GM19324 (cell line): ENCODE measurements at regions not wholly inside any gene's neighbourhood (a gene's known extent, or its start where the extent isn't known, plus 50 kb on each side); places are given as distances from the start of the nearest gene placed in this dataset.
"Not testable (repeated sequence)": the region's sequence is repeated elsewhere in the genome, so short reads cannot be mapped to it uniquely, and the experiment has no call there.

Experiments used
- ATAC-seq: cut with Tn5 transposase; IDR thresholded peaks from one replicate; pipeline ENCODE4 v1.9.1; 2021; ENCODE audit warnings: mild to moderate bottlenecking, moderate library complexity; ENCODE audit not compliant: unreplicated experiment, low FRiP score

GRCh38 chr21:17269760-17270159 is 243.1 kb upstream of the CXADR start:
- no peak for ATAC-seq

GRCh38 chr21:17270229-17270628 is 242.6 kb upstream of the CXADR start:
- no peak for ATAC-seq

DNA sequence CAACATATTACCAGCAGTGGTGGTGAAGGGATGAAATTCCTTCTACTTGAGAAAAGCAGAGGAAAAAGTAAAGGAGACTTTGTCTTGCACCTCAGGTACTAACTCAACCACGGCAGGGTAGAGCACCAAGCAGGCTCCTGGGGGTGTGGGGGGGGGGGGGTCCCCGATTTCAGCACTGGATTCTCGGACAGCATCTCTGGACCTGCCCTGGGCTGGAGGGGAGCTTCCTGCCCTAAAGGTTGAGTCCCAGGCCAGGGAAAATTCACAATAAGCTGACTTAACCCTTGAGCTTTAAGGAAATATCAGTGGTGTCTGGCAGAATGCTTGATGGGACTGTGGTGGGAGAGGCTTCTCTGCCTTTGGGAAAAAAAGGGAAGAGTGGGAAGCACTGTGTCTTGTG is 233.2 kb upstream of the CXADR start:
- ATAC-seq: no peak

- not testable (repeated sequence) for ATAC-seq
Observed at GRCh38 chr21:17293016-17293562, 219.8 kb upstream of the CXADR start.

- no peak for ATAC-seq
Observed at GRCh38 chr21:17295997-17296396, 216.8 kb upstream of the CXADR start.

- not testable (repeated sequence) for ATAC-seq
Observed at GRCh38 chr21:17299576-17299975, 213.3 kb upstream of the CXADR start.

DNA sequence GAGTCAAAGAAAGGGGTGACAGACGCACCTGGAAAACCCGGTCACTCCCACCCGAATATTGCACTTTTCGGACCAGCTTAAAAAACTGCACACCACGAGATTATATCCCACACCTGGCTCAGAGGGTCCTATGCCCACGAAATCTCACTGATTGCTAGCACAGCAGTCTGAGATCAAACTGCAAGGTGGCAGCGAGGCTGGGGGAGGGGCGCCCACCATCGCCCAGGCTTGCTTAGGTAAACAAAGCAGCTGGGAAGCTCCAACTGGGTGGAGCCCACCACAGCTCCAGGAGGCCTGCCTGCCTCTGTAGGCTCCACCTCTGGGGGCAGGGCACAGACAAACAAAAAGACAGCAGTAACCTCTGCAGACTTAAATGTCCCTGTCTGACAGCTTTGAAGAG is 185.1 kb upstream of the CXADR start:
- not testable (repeated sequence) for ATAC-seq

DNA sequence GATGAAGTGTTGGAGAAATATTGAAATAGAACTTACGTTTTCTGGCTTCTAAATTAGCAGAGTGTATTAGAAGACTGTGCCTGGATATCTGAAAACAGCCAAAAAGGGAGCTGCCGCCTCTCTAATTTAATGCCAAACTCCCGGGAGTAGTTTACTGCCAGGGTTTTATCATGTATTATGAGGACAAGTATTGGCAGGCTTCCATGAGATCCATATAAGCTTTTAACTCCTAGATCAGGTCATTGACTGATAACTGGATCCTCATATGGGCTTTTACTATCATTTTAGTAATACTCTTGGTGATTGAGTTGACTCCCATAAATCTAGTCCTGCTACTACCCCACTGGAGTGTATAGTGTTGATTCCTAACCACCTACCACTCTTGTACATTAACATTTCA is 178.4 kb upstream of the CXADR start:
- no peak for ATAC-seq

- no peak for ATAC-seq
Observed at GRCh38 chr21:17340081-17340480, 172.8 kb upstream of the CXADR start.

- ATAC-seq: no peak
Observed at GRCh38 chr21:17343055-17343454, 169.8 kb upstream of the CXADR start.

- no peak for ATAC-seq
Observed at GRCh38 chr21:17348357-17348756, 164.5 kb upstream of the CXADR start.

DNA sequence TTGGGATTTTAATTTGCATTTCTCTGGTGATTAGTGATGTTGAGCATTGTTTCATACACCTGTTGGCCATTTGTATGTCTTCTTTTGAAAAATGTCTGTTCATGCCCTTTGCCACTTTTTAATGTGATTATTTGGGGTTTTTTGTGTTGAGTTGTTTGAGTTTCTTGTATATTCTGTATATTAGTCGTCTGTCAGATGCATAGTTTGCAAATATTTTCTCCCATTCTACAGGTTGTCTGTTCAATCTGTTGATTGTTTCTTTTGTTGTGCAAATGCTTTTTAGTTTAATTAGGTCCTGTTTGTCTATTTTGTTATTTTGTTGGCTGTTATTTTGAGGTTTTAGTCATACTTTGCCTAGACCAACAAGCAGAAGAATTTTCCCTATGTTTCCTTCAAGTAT is 164.0 kb upstream of the CXADR start:
- ATAC-seq: no peak

GRCh38 chr21:17351766-17352165 is 161.1 kb upstream of the CXADR start:
- ATAC-seq: no peak

GRCh38 chr21:17352996-17353655 is 159.7 kb upstream of the CXADR start:
- ATAC-seq: no peak

DNA sequence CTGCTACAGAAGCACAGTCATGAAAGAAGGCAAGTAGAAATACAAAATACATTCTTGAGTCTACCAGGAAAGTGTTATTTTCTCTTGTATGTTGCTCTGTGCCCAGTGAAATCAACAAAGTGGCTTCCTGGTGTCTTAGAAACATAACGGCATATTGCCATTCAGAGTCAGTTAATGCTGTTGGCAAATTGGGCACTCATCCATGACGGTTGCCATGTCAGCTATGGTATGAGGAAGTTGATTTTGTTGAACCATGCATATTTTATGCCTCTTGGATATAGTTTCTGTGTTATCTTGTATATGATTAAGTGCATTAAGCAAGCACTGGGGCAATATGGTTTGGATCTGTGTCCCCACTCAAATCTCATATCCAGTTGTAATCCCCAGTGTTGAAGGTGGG is 153.1 kb upstream of the CXADR start:
- ATAC-seq: no peak

DNA sequence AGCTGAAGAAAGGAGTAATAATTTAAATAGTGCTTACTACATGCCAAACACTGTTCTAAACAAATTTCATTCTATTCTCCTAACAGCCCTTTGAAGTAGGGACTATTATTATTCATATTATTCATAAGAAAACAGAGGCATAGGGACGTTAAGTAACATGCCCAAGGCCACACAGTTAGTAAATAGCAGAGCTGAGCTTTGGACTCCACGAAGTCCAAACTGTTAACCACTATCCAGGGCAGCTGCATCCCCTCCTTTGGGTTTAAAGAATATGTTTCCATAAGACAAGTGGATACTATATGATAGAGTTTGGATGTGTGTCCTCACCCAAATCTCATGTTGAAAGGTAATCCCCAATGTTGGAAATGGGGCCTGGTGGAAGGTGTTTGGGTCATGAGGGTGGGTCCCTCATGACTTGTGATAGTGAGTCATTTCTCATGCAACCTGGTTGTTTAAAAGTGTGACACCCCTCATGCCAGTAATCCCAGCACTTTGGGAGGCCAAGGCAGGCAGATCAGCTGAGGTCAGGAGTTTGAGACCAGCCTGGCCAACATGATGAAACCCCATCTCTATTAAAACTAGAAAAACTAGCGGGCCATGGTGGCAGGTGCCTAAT is 144.0 kb upstream of the CXADR start:
- ATAC-seq: no peak

DNA sequence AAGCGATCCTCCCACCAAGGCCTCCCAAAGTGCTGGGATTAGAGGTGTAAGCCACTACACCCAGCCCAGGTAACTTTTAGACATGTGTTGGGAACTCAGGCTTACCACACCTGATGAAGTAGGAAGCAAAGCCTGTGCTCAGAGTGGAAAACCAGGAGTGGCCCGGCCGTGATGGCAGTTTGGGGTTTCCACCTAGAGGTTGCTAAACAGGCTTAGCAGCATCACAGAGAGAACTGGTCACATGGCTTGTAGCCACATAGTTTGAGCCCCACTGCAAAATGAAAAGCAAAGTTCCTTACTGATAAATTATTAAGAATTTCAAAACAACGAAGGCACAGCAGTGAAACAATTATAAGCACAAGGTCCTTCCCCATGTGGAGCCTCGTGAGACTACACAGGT is 142.6 kb upstream of the CXADR start:
- ATAC-seq: no peak

- no peak for ATAC-seq
Observed at GRCh38 chr21:17370916-17371315, 141.9 kb upstream of the CXADR start.

DNA sequence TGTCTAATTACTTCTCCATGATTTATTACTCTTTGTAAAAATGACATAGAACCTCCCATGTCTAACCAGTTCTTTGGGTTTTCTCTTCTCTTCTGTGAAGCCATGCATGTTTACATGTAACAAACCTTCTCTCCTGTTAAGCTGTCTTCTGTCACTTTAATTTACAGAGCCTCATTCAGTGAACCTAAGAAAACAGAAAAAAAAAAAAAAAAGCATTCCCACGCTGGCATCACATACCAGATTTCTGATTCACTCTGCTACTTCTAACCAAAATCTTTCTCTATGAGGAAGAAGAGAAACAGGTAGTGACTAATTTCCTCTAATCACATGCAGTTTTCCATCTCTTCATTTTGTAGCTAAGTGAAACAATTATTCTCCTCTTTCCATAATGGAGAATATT is 141.4 kb upstream of the CXADR start:
- no peak for ATAC-seq

- ATAC-seq: no peak
Observed at GRCh38 chr21:17372200-17372599, 140.6 kb upstream of the CXADR start.

- no peak for ATAC-seq
Observed at GRCh38 chr21:17386498-17386897, 126.3 kb upstream of the CXADR start.

- peak; percentile 63 for ATAC-seq
Observed at GRCh38 chr21:17387030-17387617, 125.7 kb upstream of the CXADR start.
